ENCODE measurements at regions not wholly inside any gene's neighbourhood (a gene's known extent, or its start where the extent isn't known, plus 50 kb on each side); places are given as distances from the start of the nearest gene placed in this dataset.

- WGBS, 2 donors = 64 to 83% methylated on average over 1 of the region's 1 CpG
- intact Hi-C loops (cut with DNase I) = no loop called here
- no peaks in the 10 kb centered on the region for H3K9me3 ChIP-seq
- H3K27me3 ChIP-seq = no peaks in the 10 kb centered on the region
- H3K4me1 ChIP-seq = peaks cover 12 to 16% of the 10 kb centered on the region in 2 donors
- no peaks in the 10 kb centered on the region for H3K36me3 ChIP-seq
- peak; percentile 65 to 70 for DNase-seq
- peak overlapping the region in 2 of 3 donors; percentile 25 to 58 for H3K27ac ChIP-seq
- no peak for TF ChIP-seq CTCF (IDR thresholded peaks at IDR 0.05)
- TF ChIP-seq POLR2A (IDR thresholded peaks at IDR 0.05) = peak in 1 of 2 donors; percentile 16
- H3K4me3 ChIP-seq (replicated peaks in 1 of 3) = no peak overlapping the region
Observed at GRCh38 chr6:54991761-54992330, 145.3 kb downstream of the FAM83B start.

- no peak for TF ChIP-seq POLR2A (IDR thresholded peaks at IDR 0.05)
- peak in 4 of 6 experiments; percentile 27 to 64 (median 50) for TF ChIP-seq CTCF (IDR thresholded peaks at IDR 0.05)
- H3K9me3 ChIP-seq = no peaks in the 10 kb centered on the region
- peak overlapping the region in 1 of 3 donors; percentile 25 for H3K27ac ChIP-seq
- H3K4me1 ChIP-seq = peaks cover 12 to 16% of the 10 kb centered on the region in 2 donors
- intact Hi-C loops (cut with DNase I) = no loop called here
- no peaks in the 10 kb centered on the region for H3K36me3 ChIP-seq
- no peak overlapping the region for H3K4me3 ChIP-seq (replicated peaks in 1 of 3)
- H3K27me3 ChIP-seq = no peaks in the 10 kb centered on the region
- DNase-seq = peak; percentile 13 to 36
Observed at GRCh38 chr6:54992789-54993188, 146.2 kb downstream of the FAM83B start.

GRCh38 chr6:54993294-54993693 is 146.7 kb downstream of the FAM83B start:
- H3K27ac ChIP-seq = no peak overlapping the region
- H3K4me3 ChIP-seq (replicated peaks in 1 of 3) = no peak overlapping the region
- no peaks in the 10 kb centered on the region for H3K36me3 ChIP-seq
- no peaks in the 10 kb centered on the region for H3K27me3 ChIP-seq
- TF ChIP-seq CTCF (IDR thresholded peaks at IDR 0.05) = no peak
- no peak for TF ChIP-seq POLR2A (IDR thresholded peaks at IDR 0.05)
- H3K9me3 ChIP-seq = no peaks in the 10 kb centered on the region
- no peak for DNase-seq
- peaks cover 12 to 16% of the 10 kb centered on the region in 2 donors for H3K4me1 ChIP-seq
- 79 to 86% methylated on average over 4 of the region's 4 CpGs for WGBS, 2 donors
- intact Hi-C loops (cut with DNase I) = no loop called here

- TF ChIP-seq CTCF (IDR thresholded peaks at IDR 0.05) (no peak), POLR2A (IDR thresholded peaks at IDR 0.05) (no peak)
- no peak overlapping the region for H3K4me3 ChIP-seq (replicated peaks in 1 of 3)
Observed at GRCh38 chr6:54993948-54994347, 147.4 kb downstream of the FAM83B start.

GRCh38 chr6:54998576-54998975 is 152.0 kb downstream of the FAM83B start:
- no peak overlapping the region for H3K4me3 ChIP-seq (replicated peaks in 1 of 3)
- H3K36me3 ChIP-seq = no peaks in the 10 kb centered on the region
- H3K9me3 ChIP-seq = no peaks in the 10 kb centered on the region
- no peak for DNase-seq
- H3K4me1 ChIP-seq = no peaks in the 10 kb centered on the region
- TF ChIP-seq POLR2A (IDR thresholded peaks at IDR 0.05) (no peak), CTCF (IDR thresholded peaks at IDR 0.05) (no peak)
- WGBS, 2 donors = 94% methylated on average over 3 of the region's 3 CpGs
- intact Hi-C loops (cut with DNase I) = no loop called here
- H3K27me3 ChIP-seq = no peaks in the 10 kb centered on the region
- no peak overlapping the region for H3K27ac ChIP-seq

More at GRCh38 chr6:54993948-54994347, 147.4 kb downstream of the FAM83B start:
- intact Hi-C loops (cut with DNase I) = no loop called here
- no peaks in the 10 kb centered on the region for H3K27me3 ChIP-seq
- H3K4me1 ChIP-seq = peaks cover 12 to 16% of the 10 kb centered on the region in 2 donors
- no peak for DNase-seq
- no peaks in the 10 kb centered on the region for H3K9me3 ChIP-seq
- H3K36me3 ChIP-seq = no peaks in the 10 kb centered on the region
- WGBS, 2 donors = 94 to 99% methylated on average over 2 of the region's 2 CpGs
- H3K27ac ChIP-seq = no peak overlapping the region
